ENCODE measurements at regions not wholly inside any gene's neighbourhood (a gene's known extent, or its start where the extent isn't known, plus 50 kb on each side); places are given as distances from the start of the nearest gene placed in this dataset.

DNA sequence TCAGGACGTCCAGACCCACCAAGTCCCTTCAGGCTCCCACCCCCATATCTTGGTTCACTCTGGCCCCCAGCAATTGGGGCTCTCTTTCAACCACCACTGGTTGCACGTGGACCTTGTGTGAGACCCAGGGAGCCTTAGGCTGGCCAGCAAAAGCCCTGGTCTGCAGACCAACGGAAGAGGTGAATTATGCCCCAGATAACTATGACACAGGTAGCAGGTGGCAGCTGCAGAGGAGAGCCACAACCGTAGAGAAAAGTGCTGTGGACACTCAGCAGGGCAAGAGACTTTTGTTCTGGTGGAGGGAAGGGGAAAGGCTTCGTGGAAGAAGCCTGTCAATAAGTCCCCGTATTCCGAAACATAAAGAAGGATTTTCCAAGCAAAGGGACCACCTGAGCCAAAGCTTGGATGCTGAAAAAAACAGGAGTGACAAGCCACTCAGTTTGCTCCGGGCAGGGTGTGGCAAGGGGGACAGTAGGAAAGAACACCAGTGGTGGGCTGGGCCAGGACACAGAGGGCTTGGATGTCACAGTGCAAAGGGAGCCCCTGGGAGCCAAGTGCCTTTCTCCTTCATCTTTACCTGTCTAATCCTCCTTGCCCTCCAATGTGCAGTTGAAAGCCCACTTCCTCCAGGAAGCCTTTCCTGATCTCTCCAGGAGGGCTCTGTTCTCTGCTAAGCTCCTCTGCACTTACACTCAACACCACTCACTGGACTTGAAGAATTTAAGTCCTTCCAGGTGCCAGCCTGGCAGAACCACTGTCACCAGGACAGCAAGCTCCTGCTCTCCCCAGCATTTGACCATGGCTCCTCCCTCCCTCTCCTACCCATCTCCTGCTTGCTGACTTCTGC is 264.7 kb downstream of the BUD13 start:
- TF ChIP-seq, protein P1, sequence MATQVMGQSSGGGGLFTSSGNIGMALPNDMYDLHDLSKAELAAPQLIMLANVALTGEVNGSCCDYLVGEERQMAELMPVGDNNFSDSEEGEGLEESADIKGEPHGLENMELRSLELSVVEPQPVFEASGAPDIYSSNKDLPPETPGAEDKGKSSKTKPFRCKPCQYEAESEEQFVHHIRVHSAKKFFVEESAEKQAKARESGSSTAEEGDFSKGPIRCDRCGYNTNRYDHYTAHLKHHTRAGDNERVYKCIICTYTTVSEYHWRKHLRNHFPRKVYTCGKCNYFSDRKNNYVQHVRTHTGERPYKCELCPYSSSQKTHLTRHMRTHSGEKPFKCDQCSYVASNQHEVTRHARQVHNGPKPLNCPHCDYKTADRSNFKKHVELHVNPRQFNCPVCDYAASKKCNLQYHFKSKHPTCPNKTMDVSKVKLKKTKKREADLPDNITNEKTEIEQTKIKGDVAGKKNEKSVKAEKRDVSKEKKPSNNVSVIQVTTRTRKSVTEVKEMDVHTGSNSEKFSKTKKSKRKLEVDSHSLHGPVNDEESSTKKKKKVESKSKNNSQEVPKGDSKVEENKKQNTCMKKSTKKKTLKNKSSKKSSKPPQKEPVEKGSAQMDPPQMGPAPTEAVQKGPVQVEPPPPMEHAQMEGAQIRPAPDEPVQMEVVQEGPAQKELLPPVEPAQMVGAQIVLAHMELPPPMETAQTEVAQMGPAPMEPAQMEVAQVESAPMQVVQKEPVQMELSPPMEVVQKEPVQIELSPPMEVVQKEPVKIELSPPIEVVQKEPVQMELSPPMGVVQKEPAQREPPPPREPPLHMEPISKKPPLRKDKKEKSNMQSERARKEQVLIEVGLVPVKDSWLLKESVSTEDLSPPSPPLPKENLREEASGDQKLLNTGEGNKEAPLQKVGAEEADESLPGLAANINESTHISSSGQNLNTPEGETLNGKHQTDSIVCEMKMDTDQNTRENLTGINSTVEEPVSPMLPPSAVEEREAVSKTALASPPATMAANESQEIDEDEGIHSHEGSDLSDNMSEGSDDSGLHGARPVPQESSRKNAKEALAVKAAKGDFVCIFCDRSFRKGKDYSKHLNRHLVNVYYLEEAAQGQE (IDR thresholded peaks at IDR 0.05; ENCODE audit: low read depth): no peak
- no peak for TF ChIP-seq YY1 (IDR thresholded peaks at IDR 0.05; ENCODE audit: low read depth)
- TF ChIP-seq NFIC (IDR thresholded peaks at IDR 0.05): no peak
- no peak for TF ChIP-seq CREB1 (IDR thresholded peaks at IDR 0.05; ENCODE audit: low read depth)
- no peak for TF ChIP-seq CEBPB (IDR thresholded peaks at IDR 0.05)
- TF ChIP-seq, protein P2, sequence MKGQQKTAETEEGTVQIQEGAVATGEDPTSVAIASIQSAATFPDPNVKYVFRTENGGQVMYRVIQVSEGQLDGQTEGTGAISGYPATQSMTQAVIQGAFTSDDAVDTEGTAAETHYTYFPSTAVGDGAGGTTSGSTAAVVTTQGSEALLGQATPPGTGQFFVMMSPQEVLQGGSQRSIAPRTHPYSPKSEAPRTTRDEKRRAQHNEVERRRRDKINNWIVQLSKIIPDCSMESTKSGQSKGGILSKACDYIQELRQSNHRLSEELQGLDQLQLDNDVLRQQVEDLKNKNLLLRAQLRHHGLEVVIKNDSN (IDR thresholded peaks at IDR 0.05): no peak
- TF ChIP-seq FOXM1 (IDR thresholded peaks at IDR 0.05; ENCODE audit: borderline replicate concordance, low read depth): no peak
- TF ChIP-seq TEAD4 (IDR thresholded peaks at IDR 0.05): no peak

DNA sequence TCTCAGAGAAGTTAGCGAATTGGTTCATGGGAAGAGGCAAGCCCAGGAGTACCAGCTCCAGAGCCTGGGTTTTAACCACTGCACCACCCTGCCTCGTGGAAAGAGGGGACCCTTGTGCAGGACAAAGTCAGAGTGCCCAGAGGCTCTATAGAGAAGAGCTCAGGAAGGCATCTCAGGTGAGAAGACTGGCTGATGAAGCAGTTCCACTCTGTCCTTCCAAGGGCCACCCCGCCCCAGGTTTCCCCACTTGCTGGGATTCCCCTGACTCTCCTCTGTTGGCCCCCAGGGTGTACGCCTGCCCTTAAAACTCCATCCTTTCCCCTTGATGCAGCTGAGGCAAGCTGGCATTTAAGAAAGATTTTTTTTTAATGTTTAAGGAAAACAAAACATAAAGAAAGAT is 265.8 kb downstream of the BUD13 start:
- no peak for TF ChIP-seq TEAD4 (IDR thresholded peaks at IDR 0.05)
- TF ChIP-seq RAD21 (IDR thresholded peaks at IDR 0.05; ENCODE audit: low read depth): no peak
- no peak for TF ChIP-seq CEBPB (IDR thresholded peaks at IDR 0.05)
- no peak for TF ChIP-seq FOXM1 (IDR thresholded peaks at IDR 0.05; ENCODE audit: borderline replicate concordance, low read depth)
- TF ChIP-seq ZBTB7A (IDR thresholded peaks at IDR 0.05; ENCODE audit: low read depth): no peak
- no peak for TF ChIP-seq EGR1 (IDR thresholded peaks at IDR 0.05)
- no peak for TF ChIP-seq EP300 (IDR thresholded peaks at IDR 0.05; ENCODE audit: borderline replicate concordance)
- TF ChIP-seq TAF1 (IDR thresholded peaks at IDR 0.05; ENCODE audit: low read depth): no peak
- TF ChIP-seq YY1 (IDR thresholded peaks at IDR 0.05; ENCODE audit: low read depth): no peak
- TF ChIP-seq, protein P1 (IDR thresholded peaks at IDR 0.05; ENCODE audit: low read depth): no peak
- TF ChIP-seq, protein P3, sequence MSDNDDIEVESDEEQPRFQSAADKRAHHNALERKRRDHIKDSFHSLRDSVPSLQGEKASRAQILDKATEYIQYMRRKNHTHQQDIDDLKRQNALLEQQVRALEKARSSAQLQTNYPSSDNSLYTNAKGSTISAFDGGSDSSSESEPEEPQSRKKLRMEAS (IDR thresholded peaks at IDR 0.05): no peak
- TF ChIP-seq CREB1 (IDR thresholded peaks at IDR 0.05; ENCODE audit: low read depth): no peak
- no peak for TF ChIP-seq TCF12 (IDR thresholded peaks at IDR 0.05; ENCODE audit: low read depth)
- TF ChIP-seq, protein P2 (IDR thresholded peaks at IDR 0.05): no peak
- no peak for TF ChIP-seq NFIC (IDR thresholded peaks at IDR 0.05)

DNA sequence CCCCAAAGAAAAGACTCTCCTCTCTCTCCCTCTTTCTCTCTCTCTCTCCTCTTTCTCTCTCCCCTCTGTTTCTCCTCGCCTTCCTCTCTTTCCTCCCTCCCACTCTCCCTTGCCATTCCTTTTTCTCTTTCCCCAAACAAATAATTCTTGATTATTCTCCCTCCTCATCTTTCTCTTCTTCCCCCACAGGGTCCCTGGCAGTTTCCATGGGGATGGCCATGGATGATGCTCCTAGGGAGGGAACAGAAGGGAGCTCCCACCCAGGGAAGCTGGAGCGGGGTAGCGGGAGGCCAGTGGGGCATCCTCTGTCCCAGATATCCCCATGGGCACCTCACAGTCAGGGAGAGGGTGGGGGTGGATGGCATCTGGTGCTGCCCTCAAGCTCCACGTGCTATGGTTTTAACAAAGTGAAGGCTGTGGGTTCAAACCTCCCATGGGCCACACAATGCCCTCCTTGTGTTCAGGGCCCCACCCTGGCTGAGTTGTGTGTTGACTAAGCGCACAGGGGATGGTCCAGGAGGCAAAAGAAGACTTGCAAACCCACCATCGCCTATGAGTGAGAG is 266.4 kb downstream of the BUD13 start:
- no peak for TF ChIP-seq FOXM1 (IDR thresholded peaks at IDR 0.05; ENCODE audit: borderline replicate concordance, low read depth)
- TF ChIP-seq, protein P2 (IDR thresholded peaks at IDR 0.05): no peak
- no peak for TF ChIP-seq EP300 (IDR thresholded peaks at IDR 0.05; ENCODE audit: borderline replicate concordance)
- TF ChIP-seq RAD21 (IDR thresholded peaks at IDR 0.05; ENCODE audit: low read depth): no peak
- no peak for TF ChIP-seq ZBTB7A (IDR thresholded peaks at IDR 0.05; ENCODE audit: low read depth)
- TF ChIP-seq, protein P1 (IDR thresholded peaks at IDR 0.05; ENCODE audit: low read depth): no peak
- no peak for TF ChIP-seq TEAD4 (IDR thresholded peaks at IDR 0.05)
- no peak for TF ChIP-seq YY1 (IDR thresholded peaks at IDR 0.05; ENCODE audit: low read depth)
- TF ChIP-seq NFIC (IDR thresholded peaks at IDR 0.05): no peak
- TF ChIP-seq TAF1 (IDR thresholded peaks at IDR 0.05; ENCODE audit: low read depth): no peak
- TF ChIP-seq, protein P3 (IDR thresholded peaks at IDR 0.05): no peak
- TF ChIP-seq EGR1 (IDR thresholded peaks at IDR 0.05): no peak
- no peak for TF ChIP-seq TCF12 (IDR thresholded peaks at IDR 0.05; ENCODE audit: low read depth)
- TF ChIP-seq CEBPB (IDR thresholded peaks at IDR 0.05): no peak
- no peak for TF ChIP-seq CREB1 (IDR thresholded peaks at IDR 0.05; ENCODE audit: low read depth)

All from Ishikawa (cell line).